DLD1 (cell line): ENCODE measurements at regions not wholly inside any gene's neighbourhood (a gene's known extent, or its start where the extent isn't known, plus 50 kb on each side); places are given as distances from the start of the nearest gene placed in this dataset.

Experiments used
- in situ Hi-C: cut with HindIII; loops from 2 replicates; pipeline ENCODE4 v1.10.0; 2017; ENCODE audit warnings: low sequenced_read_pairs

DNA sequence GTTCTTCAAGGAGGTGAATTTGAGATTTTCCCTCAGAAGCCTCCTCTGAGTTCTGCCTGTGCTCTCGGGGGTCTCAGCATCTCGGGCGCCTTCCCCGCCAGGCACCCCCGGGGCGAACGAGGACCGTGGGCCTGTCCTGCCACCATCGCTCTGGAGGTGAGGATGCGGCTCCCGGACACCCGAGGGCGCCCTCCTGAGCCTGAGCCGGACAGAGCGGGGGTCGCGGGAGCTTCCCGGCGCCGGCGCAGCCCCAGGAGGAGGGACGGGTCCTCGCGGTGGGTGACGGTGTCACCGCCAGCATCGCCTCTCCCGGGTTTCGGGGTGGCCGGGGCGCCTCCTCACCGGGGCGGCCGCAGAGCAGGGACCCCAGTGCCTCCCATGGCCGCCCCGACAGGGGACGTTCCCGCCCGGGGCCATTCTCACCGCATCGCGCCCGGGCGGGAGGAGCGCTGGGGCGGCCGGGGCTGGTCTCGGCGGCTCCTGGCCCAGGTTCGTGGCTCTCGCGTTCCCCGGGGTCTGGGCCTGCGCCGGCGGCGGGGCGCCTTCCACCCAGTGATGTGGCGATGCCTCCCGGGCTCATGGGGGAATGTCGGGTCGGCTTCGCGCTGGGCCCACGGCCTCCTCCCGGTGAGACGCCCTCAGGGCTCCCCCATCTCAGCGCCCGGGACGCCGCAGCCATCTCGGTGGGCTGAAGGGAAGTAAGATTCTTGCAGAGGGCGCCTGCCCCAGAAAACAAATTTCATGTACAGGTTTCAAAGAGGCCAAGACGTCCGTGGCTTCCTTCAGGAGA is 210.5 kb downstream of the ERMARD start:
- in situ Hi-C loops, result no loop called here

DNA sequence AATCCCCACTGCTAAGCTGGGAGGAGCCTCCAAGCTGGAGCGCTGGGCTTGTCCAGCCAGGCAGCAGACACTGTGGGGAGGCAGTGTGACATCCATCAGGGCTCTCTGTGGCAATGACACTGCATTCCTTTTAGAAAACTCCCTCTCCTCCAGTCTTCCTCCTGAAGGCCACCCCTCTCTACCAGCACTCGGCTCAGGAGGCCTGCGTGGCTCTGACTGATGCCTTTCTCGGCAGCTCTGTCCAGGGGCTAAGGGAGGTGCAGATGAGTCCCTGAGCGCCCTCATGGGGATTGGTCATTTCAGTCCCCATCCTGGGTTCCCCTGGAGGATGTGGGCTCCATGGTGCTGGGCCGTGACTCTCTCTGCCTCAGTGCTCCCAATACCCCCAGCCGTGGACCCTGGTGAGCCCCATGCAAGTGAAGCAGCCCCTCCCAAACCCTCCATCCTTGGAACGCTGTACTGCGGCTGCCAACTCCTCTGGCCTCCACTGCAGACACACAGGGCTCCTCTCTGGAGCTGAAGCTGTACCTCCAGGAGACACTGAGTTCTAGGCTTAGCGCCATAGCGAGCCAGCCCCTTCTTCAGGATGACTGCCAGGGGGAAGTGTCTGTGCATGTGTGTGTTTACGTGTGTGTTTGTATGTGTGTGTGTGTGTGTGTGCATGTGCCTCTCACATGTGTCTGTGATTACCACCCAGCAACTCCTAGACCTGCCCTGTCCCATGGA is 209.6 kb downstream of the ERMARD start:
- in situ Hi-C loops, result no loop called here

DNA sequence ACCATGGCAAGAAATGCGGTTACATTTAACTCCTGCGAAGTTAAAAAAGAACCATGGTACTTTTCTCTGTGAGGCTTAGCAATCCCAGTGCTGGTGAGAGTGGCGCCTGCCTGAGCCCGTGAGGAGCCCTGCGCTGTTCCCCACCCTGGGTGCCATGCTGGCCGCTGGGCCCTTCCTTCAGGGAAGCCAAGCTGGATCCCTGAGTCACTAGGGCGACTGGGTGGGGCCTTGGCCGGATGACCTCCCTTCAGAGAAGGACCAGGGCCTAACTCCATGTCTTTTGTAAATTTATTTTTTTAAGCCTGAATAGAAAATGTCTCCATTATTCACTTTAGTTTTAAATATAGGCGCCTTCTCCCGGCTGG is 209.1 kb downstream of the ERMARD start:
- in situ Hi-C loops, result no loop called here

DNA sequence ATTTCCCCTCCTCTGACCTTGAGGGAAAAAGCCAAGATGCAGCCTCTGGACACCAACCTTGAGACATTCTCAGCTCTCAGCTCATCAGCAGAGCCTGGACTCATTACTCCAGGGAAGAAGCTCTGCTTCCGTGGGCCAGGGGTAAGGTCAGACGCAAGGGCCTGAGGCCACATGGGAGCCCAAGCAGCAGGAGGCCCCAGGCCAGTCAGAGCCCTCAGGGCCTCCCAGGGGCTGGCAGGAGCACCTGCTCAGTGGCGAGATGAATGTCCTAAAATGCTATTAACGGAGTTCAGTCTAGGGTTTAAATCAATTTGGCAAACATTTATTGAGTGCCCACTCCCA is 208.6 kb downstream of the ERMARD start:
- in situ Hi-C loops, result no loop called here

DNA sequence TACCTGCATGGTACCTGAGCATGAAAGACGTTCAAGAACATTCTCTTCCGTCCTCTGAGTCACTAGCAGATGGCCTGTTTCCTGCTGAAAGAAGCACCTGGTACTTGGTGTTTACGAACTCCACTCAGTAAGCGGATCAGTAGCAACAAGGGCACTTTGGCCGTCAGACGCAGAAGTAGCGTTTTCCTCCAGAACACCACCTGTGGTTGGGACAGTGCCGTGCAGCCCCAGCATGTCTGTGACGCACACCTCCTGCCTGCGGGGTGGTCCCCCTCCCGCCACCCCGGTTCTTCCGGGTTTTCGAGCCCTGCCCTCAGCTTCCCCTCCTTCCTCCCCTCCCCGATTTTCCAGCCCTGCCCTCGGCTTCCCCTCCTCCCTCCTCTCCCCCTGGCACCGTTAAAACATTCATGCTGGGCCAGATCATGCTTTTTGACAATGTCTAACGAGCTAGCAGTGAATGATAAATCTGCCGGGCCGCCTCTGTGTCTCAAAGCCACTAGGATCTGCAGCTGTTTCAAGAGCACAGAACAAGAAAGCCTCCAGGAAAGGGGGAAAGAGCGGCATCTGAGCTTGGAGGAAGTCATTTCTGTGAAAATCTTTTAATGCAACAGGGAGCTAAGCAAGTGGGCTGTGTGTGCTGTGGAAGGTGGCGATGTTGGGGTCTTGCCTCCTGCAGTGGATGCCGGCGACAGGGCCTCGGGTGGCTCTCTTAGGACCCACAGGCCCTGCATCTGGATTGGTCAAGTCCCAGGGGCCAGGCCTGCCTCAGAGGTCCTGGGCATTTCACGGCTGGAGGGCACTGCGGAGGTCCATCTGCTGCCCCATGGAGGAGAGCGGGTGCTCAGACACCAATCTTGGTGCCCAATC is 207.9 kb downstream of the ERMARD start:
- in situ Hi-C loops, result no loop called here

DNA sequence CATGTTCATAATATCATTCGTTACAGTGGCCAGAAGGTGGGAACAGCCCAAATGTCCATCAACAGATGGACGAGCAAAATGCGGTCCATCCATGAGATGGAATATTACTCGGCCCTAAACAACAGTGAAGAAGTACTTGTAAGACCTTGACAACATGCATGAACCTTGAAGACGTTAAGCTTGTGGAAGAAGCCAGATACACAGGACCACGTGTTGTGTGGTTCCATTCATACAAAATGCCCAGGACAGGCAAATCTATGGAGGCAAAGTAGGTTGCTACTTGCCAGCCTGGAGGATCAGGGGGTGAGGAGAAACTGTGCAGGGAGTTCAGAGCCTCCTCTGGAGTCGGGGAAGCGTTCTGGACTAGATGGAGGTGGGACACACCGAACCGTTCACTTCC is 207.1 kb downstream of the ERMARD start:
- in situ Hi-C loops, result no loop called here

DNA sequence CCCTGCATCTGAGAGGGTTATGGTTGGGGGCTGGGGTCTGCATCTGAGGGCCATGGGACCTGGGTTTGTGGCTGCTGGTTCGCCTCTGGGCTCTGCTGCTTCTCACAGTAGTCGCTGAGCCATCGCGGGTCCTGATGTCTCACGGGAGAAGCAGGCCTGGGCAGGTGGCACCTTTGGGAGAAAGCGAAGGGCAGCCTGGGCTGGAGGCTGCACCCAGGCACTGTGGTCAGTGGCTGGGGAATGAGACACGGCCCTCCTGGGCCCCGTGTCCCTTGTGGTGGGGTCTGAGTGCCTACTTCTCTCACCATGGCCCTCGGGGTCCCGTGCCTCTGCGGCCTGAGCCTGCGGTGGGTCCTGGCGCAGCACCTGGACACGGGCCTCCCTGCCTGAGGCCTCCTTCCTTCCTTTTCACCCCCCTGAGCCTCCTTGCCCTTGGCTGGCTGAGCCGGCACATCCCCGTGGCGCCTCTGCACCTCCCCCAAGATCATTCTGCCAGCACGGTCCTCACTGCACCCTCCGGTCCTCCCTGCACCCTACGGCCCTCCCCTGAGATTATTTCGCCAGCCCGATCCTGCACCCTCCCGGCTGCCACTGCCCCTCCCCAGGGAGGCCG is 206.0 kb downstream of the ERMARD start:
- in situ Hi-C loops, result no loop called here

DNA sequence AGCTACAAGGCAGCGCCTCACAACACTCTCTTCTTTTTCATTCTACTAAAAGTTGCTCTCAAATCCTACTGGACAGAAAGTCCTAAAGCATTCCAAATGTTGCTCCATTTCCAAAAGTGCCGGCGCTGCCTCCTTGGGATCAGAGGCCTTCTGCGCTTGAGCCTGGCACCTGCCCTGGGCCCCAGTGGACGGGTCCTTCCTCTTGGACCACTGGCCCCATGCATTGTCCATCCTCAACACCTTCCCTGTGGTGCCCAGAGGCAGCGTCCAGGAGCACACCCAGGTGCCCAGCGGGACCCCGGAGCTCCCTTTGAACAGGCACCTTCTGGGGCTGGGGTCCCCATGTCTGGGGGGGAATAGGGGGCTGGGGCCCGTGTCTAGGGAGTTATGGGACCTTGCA is 205.2 kb downstream of the ERMARD start:
- in situ Hi-C loops, result no loop called here

DNA sequence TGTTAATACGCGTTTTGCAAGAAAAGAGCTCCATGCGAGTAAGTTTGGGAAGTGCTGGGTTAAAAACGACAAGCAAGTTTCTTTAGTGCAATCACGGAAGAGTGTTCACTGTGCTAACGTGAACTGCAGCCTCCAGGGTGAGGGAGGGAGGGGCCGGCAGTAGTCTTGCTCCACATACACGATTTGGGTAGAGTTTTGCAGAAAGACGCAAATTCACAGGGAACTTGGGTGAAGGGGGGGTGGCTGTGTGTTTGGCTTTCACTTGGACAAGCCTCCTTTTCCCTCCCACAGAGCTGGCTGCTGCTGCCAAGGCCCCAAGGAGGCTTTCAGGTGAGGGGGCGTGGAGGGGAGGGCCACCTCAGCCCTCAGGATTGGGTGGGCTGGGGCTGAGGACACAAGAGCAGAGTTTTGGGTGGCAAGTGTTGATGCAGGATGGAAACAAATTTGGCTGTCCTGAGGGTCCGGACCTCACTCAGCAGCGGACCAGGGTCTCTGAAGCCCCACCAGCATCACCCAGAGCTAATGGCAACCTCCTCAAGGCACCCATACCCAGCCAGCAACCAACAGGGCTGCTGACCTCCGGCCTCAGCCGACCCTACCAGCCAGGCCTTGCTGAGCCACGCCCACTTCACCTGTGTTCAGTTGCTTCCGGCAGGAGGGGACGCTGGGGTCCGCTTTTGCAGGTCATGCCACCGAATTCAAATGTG is 204.5 kb downstream of the ERMARD start:
- in situ Hi-C loops, result no loop called here

DNA sequence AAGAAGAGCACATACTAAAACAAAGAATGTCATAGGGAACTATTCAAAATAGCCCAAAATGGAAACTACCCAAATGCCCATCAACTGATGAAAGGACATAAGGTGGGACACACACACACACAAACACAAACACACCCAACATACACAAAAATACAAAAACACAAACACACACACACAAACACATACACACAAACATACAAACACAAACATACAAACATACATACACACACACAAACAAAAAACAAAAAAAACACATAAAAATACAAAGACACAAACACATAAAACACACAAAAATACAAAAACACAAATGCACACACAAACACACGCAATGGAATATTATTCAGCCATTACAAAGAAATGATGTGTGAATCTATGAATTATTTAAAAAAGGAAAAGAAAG is 203.6 kb downstream of the ERMARD start:
- in situ Hi-C loops, result no loop called here

DNA sequence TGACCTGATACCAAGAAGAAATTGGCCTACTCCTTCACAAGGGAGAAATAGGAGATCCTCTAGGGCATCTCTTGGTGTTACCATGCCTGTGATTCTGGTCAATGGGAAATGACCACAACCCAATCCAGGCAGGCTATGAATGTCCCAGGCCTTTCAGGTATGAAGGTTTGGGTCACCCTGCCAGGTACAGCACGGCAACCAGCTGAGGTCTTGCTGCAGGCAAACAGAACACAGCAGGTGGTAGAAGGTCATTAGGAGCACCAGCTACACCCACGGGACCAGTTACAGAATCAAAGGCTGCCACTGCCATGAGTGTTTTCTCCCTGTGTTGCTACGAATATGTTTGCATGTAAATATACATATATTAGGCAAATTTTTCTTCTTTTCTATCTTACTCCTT is 202.3 kb downstream of the ERMARD start:
- in situ Hi-C loops, result no loop called here

DNA sequence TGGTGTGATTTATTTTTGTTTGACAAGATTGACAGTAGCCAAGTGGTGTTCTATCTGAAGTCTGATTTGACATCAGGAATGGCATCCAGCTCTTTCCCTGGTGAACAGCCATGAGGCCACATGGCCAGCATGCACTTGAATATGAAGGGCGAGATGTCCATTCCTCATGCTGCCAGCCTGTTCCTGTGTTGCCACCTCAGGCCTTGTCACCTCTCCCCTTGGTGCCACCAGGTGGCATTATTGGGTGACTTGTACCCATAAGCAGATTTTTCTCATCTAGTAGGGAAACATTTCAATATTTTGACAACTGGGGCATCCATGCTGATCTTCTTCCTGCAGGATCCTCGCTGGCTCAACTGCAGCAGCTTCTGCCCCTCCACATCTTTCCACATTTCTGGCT is 199.1 kb downstream of the ERMARD start:
- in situ Hi-C loops, result no loop called here

DNA sequence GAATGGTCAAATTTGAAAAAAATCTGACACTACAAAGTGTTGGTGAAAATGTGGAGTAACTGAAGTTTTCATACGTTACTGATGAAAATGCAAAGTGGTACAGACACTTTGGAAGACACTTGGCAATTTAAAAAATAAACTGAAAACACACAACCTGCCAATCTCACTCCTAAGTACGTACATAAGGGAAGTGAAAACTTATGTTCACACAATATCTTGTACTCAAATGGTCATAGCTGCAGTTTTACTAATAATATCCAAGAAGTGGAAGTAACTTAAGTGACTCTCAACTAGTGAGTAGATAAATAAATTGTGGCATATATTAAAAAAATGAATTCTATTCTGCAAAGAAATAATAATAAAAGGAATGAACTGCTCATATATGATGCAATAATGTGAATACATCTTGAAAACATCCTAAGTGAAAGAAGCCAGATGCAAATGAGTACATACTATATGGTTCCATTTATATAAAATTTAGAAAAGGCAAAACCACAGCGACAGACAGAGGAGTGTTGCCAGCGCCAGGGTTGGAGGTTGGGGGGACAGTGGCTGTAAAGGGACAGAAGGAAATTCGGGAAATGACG is 198.2 kb downstream of the ERMARD start:
- in situ Hi-C loops, result no loop called here

DNA sequence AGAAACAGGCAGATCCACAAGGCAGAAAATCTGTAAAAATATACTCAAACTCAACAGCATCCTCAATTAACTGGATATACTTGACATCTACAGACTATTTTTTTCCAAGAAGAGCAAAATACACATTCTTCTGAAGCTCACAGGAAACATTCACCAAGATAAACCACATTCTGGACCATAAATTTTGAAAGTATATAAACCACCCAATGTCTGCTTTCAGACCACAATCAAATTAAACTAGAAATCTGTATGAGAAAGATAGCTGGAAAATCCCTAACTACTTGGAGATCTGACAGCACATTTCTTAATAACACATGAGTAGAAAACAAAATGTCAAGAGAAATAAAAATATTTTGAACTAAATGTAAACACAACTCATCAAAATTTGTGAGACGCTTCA is 195.5 kb downstream of the ERMARD start:
- in situ Hi-C loops, result no loop called here

DNA sequence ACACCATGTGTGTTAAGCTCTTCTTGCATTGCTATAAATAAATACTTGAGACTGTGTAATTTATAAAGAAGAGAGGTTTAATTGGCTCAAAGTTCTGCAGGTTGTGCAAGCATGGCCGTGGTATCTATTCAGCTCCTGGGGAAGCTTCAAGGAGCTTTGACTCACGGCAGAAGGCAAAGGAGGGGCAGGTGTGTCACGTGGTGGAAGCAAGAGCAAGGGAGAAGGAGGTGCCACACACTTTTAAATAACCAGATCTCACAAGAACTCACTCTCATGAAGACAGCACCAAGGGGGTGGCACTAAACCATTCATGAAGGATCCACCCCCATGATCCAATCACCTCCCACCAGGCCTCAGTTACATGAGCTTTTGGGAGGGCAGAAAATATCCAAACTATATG is 193.7 kb downstream of the ERMARD start:
- in situ Hi-C loops, result no loop called here

DNA sequence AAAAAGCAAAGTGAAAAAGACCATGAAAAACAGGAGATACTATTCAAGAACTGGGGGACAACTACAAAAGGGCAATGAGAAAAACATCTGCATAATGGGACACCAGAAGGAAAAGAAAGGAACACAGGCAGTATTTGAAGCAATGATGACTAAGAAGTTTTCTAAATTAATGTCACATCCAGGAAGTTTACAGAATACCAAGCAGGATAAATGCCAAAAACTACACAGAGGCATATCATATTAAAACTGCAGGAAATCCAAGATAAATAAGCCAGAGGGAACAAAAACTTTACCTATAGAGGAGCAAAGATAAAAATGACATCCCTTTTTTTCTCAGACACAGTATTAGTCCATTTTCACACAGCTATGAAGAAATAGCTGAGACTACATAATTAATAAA is 193.0 kb downstream of the ERMARD start:
- in situ Hi-C loops, result no loop called here

DNA sequence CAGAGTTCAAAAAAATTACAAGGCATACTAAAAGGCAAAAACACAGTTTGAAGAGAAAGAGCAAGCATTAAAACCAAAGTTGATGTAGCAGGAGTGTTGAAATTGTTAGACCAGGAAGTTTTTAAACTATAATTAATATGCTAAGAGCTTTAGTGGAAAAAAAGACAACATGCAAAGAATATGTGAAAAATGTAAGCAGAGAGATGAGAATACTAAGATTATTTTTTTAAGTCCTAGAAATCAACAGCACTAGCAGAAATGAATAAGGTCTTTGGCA is 192.6 kb downstream of the ERMARD start:
- in situ Hi-C loops, result no loop called here

DNA sequence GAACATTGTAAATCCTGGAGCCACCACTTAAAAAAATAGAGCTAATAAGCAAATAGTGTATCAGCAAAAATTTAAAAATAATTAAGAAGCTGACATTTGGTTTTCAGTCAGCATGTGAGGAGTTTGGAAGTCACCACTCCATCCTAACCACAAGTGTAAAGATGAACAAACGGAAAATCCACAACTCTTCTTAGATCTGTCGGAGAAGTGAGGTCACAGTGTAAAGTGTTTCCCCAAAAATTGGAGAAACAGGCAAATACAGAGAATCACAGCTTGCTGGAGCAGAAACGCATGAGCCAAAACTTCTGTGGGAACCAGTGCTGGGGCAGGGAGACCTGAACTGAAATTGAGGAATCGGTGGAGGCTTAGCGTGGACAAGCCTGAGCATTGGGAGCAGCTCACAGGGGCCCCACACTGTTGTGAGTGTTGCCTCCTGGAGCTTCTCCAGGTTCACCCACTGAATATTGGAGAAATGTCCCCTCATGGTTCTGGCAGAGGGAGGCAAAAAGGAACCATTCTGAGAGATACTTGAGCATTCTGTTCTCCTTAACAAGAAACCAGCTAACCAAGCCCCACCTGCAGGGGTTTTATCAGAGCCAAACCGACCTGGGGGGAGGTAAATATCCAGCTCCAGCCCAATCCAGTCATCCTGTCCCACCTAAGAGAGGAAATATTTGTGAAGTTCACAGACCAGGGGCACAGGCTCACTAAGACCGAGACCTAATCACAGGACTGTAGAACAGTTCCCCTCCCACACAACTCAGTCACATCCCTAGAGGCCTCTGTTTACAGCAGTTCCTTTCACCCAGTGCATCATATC is 192.0 kb downstream of the ERMARD start:
- in situ Hi-C loops, result no loop called here

DNA sequence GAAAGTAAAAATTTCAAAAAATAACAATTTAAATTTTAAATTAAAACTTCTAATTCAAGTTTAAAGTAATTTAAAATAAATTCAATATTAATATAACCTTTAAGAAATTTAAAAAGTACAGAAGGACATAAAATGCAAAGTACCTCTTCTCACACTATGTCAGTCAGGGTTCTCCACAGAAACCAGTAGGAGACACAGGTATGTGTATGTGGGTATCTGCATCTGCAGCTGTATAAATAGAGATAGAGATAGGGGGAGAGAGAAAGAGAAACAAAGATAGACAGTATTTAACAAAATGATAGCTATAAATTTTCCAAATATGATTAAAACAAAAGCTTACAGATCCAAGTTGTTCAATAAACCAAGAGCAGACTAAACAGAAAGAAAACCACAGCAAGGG is 190.8 kb downstream of the ERMARD start:
- in situ Hi-C loops, result no loop called here
